SK-N-MC (cell line): ENCODE measurements at regions not wholly inside any gene's neighbourhood (a gene's known extent, or its start where the extent isn't known, plus 50 kb on each side); places are given as distances from the start of the nearest gene placed in this dataset.

Experiments
- EZH2 ChIP-seq: fragments of 200-600 bp; sonication (generic); IDR thresholded peaks from one replicate; pipeline ENCODE4 v1.6.1; 2017; ENCODE audit warnings: antibody characterized with exemption
- POLR2AphosphoS5 ChIP-seq: IDR thresholded peaks from 2 replicates; pipeline ENCODE4 v1.6.1; 2012; ENCODE audit warnings: mild to moderate bottlenecking, low read depth, low read length, borderline replicate concordance

DNA sequence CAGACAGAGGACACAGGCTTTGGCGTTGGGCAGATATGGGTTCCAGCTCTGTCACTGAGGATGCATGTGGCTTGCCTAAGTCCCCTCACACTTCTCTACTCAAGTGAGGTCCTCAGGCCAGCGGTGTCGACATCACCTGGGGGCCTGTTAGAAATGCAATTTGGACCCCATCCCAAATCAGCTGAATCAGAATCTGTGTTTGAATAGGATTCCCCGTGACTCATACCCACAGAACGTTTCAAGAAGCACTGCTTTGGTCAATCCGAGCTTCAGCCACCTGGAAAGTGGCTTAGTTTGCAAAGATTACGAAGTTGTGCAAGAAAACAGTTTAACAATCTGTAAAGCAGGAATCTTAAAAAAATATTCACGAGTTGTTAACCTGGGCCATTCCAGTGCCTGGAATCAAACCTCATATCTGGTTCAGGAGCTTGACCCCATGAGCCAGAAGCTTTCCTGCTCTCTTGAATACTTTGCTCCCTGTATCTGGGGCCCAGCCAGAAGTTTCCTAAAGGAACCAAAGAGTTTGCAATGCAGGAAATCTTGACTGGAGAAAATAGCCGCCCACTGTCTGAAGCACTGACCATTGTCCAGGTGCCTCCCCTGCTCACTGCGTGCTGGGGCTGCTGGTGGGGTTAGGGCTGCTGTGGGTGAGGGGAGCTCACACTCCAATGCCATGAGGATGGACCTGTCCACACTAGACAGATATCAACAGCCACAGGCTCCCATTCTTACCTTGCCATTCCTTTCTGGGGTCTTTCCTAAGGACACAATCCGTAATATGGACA lies 208.5 kb upstream of the LINGO1 start:
- TF ChIP-seq EZH2: no peak
- no peak for TF ChIP-seq POLR2AphosphoS5
